ENCODE measurements at regions not wholly inside any gene's neighbourhood (a gene's known extent, or its start where the extent isn't known, plus 50 kb on each side); places are given as distances from the start of the nearest gene placed in this dataset.
A peak's percentile ranks its signal among the peaks of the same experiment; 100 is the strongest.
"Not testable (repeated sequence)": the region's sequence is repeated elsewhere in the genome, so short reads cannot be mapped to it uniquely, and the experiment has no call there.

DNA sequence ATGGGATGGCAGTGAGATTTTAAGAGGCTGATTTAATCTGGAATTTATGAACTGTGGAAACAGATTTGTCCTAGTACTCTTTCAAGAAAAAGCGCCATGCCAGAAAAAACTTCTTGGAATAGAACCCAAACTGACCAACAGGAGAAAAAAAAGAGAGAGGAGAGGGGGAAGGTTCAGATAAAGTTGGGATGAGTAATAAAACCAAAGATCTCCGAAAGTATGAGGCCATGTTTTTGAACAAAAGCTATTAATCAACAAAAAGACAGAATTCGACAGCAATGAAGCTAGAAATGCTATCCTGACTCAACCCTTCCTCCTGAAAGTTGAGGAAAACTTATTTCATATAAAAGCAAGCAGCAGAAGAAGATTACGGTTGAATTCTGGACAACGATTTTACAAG is 135.5 kb downstream of the CEMIP2 start:
- DNase-seq, result no peak

DNA sequence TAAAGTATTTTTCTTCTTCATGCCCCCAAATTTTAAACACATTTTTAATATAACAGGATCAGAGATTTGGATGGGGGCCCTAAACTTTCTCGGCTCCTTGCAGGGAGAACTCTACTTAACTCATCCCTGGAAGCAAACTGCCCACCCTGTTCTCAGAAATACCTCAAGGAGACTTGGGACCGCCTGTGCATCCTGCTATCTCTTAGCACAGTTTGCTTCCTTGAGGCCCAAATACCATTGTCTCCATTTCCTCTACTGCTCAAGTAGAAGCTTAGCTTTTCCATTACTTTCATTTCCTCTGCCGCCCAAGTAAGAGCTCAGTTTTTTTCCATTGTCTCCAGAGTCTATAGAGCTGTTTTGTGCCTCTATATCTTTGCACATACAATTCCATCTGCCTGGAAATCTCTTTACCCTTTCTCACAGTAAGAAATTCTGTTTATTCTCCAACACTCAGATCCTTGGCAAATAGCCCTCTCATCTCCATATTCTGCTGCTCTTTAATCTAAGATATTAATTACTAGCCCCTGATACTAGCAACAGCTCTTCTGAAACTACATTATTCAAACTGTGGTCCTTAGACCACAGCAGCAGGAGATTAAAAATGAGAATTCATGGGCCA is 137.8 kb downstream of the CEMIP2 start:
- DNase-seq, result peak; percentile 9

DNA sequence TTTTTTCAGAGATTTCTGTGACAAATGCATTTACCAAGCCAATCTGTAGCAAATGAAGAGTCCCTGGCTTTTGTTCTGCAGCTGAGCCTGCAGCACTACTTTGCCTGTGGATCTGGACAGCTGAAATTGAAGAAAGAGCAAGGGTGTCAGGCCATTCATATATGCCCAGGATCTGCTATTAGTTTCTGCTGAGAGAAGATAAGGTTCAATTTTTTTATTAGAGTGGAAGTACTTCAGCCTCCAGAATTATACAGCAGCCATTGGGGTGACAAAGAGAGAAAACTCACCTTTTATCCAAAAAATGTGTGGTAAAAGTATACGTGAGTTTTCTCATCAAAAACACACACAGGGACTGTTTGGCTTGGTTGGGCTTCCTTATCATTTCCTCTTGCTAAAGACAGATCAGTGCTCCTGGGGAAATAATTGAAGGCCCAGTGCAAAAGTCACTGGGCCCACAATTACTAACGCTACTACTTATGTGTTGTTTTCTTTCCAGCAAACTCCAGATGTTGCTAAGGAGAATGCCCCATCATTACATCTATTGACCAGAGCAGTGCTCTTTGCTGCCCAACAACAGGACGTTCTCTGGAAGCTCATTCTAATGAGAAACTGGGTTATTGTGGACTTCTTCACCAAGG is 138.6 kb downstream of the CEMIP2 start:
- DNase-seq, result no peak

DNA sequence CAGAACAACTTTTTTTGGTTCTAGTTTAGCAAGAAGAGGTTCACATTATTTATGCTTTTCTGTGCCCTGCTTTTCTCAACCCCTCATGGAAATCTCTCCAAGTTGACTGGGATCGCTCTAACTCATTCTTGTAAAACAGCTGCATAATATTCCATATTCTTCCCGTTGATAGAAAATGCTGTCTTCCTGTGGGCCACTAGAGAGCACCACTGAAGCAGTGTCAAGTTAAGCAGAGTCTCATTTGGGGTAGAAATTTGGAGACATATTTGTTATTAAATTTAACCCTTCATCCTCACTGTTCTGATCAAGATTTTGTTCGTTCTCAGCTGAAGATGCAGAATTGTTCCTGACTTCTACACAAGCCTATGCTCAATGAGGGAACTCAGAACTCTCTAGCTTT is 140.1 kb downstream of the CEMIP2 start:
- no peak for DNase-seq

DNA sequence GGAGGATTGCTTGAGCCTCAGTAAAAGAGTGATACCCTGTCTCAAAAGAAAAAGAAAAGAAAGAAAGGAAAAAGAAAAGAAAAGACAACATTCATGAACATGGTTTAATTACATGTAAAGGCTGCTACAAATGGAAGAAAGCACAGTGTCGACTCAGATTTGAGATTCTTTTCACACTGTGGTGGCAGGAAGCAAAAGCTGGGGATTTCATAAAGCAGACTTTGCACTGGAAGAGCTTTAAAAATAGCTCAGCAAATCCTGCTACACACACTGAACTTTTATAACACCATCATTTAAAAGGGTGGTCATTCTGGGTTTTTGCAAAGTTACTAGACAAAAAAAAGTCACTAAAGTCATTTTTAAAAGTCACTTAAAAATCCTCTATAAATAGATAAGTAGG is 140.8 kb downstream of the CEMIP2 start:
- no peak for DNase-seq

DNA sequence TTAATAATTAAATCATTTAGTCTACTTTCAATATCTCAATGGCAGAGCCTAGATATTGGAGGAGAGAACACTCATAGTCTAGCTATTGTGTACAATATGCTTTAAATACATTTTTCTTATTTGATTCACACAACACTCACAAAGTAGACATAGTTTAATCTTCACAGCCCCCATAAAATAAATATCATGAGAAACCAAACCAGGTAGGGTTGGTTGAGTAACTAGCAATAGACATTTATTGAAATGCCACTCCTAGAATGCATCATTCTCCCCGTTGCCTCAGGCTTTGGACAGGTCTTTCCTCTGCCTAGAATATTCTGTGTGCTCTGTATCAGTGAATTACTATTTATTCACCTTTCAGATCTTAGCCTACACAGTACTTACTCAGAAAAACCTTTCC is 141.9 kb downstream of the CEMIP2 start:
- no peak for DNase-seq

DNA sequence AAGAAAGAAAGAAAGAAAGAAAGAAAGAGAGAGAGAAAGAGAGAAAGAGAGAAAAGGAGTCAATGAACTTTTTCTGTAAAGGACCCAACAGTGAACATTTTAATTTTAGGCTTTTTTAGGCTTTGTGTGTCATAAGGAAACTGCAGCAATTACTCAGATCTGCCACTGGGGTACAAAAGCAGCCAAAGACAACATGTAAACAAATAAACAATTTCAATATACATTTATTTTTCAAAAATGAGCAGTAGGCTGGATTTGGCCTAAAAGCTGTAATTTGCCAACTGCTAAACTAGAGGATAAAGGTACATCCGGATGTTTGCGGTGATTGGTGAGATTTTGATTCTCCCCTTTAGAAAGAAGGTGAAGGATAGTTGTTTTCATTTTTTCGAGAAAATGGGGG is 143.6 kb downstream of the CEMIP2 start:
- no peak for DNase-seq

DNA sequence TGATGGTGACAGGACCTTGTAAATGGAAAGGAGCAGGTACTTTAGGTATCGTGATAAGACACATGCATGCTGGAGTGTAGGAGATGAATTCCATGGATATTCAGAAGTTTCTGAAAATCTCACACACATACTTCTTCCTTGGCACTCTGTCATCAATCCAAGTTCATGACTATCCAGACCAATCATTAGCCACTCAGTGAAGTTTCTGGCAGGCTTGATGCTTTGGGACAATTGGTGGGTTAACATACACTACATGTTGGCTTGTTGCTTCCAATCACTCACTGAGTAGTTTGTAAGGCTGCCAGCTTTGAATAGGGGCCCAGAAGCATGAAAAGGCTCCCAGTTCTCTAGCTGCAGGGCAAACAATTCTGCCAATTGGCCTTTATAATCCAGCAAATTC is 147.6 kb downstream of the CEMIP2 start:
- DNase-seq, result no peak

DNA sequence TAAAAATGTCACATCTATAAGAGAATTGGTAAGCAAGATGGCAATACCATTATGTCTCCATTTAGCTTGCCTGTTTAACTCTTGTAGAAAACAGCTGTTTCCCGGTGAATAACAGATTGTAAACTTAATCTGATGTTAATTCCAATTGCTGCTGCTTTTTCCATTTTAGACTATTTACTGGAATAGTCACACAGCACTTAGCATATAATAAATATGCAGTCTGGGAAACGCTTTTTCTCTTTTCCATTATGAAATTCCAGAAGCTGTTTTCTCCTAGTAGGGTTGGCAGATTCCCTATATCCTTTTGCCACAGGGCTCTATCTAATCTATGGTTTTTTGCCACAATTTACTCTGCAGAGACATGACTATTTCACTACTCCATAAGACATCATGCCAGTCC is 148.0 kb downstream of the CEMIP2 start:
- no peak for DNase-seq

DNA sequence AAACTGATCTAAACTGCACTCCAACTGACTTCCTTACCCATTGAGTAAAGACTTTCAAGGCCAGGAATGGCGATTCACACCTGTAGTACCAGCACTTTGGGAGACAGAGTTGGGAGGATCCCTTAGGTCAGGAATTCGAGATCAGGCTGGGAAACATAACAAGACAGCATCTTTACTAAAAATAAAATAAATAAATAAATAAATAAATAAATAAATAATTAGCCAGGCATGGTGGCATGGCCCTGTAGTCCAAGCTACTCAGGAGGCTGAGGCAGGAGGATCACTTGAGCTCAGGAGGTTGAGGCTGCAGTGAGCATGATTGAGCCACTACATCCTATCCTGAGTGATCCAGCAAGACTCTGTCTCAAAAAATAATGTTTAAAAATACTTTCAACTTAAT is 148.4 kb downstream of the CEMIP2 start:
- DNase-seq, result no peak

DNA sequence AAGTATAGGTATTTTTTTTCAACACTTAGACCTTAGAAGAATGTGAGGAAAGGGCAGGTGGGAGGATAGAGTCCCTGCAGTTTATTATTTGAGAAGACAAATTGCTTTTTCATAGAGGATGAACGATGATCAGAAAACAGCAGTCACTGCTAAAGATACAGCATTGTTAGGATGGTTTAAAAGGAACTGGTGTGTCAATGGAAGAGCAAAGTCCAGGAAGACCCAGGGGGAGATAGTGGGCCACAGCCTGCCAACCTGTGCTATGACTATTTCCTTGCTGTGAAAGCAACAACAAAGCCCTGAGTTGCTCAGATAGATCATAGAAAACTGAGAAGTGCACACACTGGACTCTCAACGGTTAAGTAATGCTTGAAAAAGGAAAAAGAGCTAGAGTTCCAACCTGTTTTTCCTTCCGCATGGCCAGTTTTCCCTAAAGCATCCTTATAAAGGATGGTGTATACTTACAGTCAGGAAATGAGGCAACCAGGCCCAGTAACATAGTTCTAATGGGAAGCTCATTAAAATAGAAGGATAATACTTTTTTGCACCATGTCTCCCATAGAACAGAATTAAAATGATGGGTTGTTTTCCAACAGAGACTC is 153.8 kb downstream of the CEMIP2 start:
- no peak for DNase-seq

DNA sequence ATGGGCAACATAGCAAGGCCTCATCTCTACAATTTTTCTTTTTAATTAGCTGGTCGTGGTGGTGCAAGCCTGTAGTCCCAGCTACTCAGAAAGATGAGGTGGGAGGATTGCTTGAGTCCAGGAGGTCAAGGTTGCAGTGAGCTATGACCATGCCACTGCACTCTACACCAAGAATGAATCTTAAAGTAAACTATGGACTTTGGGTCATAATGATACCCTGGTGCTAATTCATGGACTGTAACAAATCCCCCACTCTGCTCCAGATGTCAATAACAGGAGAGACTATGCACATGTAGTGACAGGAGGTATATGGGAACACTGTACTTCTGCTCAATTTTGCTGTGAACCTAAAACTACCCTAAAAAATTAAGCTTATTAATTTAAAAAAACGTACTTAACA is 155.4 kb downstream of the CEMIP2 start:
- no peak for DNase-seq

DNA sequence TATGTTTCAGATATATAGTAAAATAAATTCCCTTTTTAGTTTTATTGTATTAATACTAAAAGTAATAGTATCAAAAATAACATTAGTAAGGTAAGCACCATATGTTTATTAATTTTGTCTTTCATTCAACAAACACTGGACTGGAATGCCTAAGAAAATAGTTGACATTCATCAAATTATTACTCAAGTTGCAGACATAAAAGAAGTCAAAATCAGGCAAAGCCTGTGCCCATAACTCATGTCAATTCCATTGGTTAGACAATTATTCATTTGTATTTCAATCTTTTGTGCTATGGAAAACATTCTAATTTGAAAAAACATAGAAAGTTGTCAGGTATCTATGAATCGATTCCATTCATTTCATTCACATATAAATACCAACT is 158.9 kb downstream of the CEMIP2 start:
- no peak for DNase-seq

DNA sequence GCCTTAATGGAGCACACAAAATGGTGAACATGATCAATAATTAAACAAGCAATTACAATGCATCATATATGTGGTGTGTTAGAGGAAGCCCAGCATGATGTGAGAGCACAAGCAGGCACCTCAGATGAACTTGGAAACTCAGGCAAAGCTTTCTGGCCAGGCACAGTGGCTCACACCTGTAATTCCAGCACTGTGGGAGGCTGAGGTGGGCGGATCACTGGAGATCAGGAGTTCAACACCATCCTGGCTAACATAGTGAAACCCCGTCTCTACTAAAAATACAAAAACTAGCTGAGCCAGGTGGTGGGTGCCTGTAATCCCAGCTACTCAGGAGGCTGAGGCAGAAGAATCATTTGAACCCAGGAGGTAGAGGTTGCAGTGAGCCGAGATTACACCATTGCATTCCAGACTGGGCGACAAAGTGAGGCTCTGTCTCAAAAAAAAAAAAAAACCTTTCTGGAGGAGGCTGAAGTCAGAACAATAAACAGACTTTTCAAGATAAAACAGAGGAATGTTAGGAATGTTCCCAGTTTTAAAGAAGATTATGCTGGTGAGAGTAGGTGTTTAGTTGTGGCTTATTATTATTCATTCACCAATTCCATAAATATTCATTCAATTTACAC is 159.4 kb downstream of the CEMIP2 start:
- DNase-seq, result no peak

DNA sequence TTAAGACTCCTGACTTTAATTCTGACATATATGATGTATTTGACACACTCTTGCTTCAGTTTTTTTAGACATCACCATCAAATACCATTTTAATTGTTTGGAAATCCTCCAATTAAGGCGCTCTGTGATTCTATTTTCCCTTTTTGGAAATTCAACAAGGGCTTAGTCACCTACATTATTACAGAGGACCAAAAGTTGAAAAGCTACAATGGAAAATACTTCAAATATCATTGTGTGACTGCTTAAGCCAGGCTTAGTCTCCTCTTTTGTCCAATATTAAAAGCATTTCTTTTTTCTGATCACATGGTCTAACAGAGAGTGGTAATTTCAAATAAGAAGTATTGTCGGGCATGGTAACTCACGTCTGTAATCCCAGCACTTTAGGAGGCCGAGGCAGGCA is 160.3 kb downstream of the CEMIP2 start:
- peak; percentile 3 for DNase-seq

DNA sequence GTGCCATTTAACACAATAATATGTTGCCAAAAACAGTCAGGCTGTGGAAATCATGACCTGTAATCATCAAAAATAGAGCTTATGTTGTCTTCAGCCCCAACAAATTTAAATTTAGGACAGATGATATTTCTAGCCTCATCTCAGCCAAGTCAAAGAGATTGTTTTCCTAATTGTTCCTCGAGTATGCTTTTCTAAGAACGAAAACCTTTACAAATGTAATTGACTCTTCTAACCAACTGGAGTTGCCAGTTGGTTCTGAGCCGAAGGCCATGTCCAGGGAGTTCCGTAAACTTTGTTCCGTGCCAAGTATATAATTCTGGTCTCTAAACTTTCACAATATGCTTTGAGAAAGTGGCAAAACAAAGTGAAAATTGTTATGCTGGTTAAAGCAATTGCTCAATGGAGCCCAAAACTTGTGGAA is 160.8 kb downstream of the CEMIP2 start:
- peak; percentile 32 for DNase-seq

DNA sequence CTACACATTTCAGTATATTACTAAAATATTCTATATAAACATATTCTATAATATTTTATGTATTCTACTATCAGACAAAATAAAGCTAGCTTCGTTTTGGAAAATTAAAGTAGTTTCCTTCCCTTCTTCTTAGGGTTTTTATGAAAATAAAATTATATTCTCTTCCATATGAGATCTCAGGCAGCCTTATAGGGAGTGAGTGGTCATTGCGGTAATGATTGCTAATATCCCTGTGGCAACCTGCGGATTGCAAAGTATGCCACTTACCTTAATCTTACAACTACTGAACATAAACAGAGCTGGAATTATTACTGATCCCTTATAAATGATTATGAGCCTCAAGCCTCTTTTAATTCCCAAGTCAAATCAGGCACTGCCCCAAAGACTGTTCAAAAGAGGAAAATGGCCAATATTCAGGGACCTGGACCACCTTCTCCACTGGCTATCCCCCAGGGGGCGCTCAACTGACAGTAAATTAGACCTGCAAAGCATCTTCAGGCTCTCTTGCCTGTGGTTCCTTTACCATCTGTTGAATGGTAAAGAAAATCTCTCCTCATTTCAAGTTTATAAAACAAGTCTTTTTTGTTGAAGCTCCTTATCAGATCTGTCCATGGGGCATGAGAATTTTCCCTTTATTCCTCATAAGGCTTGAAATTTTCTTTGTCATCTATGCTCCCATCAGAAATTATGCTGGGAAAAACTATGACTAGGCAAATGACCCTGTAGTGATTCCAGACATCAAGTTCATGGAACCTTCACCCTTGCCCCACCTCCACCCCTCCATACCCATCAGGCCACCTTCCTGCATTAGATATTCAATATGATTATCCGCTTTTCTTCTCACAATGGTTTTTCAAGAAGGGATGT is 163.9 kb downstream of the CEMIP2 start:
- DNase-seq, result no peak

DNA sequence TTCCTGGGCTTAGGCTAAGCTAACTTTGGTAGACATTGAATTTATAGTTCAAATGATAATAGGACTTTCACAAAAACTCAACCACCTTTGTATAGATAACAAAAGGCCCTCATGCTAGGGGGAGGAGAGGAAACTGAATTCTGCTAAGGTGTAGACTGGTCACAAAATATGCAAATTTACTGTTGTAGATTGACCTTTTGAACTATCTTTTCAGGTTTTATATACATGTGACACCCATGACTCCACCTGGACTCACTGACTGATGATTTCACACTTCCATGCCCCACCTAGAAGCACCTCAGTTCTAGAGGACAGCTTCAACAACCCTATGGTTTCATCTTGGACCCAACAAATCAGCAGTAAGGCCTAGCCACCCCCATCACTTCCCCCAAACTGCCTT is 165.7 kb downstream of the CEMIP2 start:
- DNase-seq, result no peak

DNA sequence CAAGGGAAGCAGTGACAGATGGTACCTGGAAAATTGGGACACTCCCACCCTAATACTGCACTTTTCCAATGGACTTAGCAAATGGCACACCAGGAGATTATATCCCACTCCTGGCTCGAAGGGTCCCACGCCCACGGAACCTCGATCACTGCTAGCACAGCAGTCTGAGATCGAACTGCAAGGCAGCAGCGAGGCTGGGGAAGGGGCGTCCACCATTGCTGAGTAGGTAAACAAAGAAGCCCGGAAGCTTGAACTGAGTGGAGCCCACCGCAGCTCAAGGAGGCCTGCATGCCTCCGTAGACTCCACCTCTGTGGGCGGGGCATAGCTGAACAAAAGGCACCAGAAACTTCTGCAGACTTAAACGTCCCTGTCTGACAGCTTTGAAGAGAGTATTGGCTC is 172.6 kb downstream of the CEMIP2 start:
- not testable (repeated sequence) for DNase-seq

DNA sequence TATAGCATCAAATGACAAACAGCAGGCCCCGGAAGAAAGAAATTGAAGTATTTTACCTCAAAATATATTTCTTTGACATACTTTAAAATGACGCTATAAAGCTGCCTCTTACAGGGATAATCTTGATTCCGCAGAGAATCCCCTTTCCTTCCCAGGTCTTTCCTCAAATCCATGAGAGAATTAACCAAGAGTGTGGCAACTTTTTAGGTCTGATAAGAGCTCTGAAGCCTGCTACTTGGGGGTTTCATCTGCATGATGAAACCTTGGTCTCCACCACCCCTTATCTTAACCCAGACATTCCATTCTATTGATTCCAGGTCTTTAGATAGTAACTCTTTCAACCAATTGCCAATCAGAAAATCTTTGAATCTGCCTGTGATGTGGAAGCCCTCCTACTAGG is 173.8 kb downstream of the CEMIP2 start:
- no peak for DNase-seq

DNA sequence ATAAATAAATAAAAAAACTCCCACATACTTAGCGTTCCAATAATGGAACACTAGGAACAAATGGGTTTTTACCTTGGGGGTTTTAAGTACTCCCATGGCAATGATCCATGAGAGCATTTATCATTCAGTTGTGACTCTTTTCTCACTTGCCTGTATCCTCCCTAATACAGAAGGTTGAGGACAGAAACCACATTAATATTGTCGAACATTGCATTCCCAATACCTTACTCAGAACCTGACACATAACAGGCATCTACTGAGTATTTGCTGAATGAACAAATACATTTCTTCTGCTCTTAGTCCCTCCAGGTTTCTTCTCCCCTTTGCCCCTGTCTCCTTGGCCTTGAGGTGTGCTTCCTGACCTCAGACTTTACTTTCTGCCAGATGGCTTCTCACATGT is 175.9 kb downstream of the CEMIP2 start:
- DNase-seq, result no peak

DNA sequence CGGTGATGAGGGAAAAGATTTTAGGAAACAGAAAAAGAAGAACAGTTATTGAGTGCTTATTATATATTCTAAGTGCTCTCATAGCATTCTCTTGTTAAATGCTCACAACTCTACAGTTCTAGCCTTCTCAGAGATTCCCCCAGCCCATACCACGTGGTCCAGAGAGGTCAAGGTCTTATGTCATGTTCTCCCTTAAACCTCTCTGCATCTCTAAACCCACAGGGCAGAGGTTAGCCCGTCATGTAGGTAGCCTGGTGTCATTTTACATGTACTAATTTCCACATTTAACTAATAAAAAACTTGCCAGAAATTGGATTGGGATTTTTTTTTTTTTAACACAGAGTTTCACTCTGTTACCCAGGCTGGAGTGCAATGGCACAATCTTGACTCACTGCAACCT is 178.0 kb downstream of the CEMIP2 start:
- DNase-seq, result no peak

DNA sequence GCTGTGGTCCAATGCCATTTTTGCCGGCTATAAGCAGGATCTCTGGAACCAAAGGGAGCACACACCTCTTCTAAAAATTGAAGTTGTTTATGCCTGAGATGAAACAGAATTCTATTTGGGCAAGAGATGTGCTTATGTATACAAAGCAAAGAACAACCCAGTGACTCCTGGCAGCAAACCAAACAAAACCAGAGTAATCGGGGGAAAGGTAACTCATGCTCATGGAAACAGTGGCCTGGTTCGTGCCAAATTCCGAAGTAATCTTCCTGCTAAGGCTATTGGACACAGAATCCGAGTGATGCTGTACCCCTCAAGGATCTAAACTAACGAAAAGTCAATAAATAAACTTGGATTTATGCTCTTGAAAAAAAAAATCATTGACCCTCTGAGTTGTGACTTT is 178.7 kb downstream of the CEMIP2 start:
- no peak for DNase-seq

Data from skin of body (tissue), 1 donor.